ENCODE measurements at regions not wholly inside any gene's neighbourhood (a gene's known extent, or its start where the extent isn't known, plus 50 kb on each side); places are given as distances from the start of the nearest gene placed in this dataset.

DNA sequence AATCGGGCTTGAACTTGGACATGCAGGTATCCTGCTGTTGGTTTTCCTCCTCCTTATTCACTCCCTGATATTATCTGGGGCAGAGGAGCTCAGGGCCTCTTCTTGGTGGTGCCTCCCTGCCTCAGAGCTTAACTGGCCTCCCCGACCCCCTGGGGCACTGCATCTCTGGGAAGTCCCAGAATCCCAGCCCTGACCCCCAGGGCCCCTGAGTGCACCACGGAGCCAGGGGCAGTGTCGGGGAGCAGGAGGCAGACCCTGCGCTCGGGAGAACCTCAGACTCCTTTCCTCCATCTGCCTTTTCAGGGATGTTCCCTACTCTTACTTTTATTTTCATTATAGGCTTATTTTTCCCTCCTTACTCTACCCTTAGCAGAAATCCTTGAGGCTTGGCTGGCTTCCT is 537.0 kb downstream of the BRD1 start:
- Histone ChIP-seq H3K27me3 (peaks cover 0 to 23% (median 0%) of the 10 kb centered on the region in 3 donors), H3K4me3 (no peak overlapping the region), H3K4me1 (no peaks in the 10 kb centered on the region), H3K27ac (no peak overlapping the region), H3K9me3 (peaks cover 0 to 3% (median 0%) of the 10 kb centered on the region in 4 donors), H3K36me3 (no peaks in the 10 kb centered on the region)
- TF ChIP-seq POLR2AphosphoS5 (IDR thresholded peaks at IDR 0.05) = no peak
- TF ChIP-seq, protein P1, sequence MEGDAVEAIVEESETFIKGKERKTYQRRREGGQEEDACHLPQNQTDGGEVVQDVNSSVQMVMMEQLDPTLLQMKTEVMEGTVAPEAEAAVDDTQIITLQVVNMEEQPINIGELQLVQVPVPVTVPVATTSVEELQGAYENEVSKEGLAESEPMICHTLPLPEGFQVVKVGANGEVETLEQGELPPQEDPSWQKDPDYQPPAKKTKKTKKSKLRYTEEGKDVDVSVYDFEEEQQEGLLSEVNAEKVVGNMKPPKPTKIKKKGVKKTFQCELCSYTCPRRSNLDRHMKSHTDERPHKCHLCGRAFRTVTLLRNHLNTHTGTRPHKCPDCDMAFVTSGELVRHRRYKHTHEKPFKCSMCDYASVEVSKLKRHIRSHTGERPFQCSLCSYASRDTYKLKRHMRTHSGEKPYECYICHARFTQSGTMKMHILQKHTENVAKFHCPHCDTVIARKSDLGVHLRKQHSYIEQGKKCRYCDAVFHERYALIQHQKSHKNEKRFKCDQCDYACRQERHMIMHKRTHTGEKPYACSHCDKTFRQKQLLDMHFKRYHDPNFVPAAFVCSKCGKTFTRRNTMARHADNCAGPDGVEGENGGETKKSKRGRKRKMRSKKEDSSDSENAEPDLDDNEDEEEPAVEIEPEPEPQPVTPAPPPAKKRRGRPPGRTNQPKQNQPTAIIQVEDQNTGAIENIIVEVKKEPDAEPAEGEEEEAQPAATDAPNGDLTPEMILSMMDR (IDR thresholded peaks at IDR 0.05) = no peak
- TF ChIP-seq POLR2A (IDR thresholded peaks at IDR 0.05) = no peak
- no peak for TF ChIP-seq EP300 (IDR thresholded peaks at IDR 0.05)
- DNase-seq = no peak
- WGBS, 2 donors = 53 to 57% methylated on average over 6 of the region's 6 CpGs
- intact Hi-C loops (cut with DNase I) = no loop called here

DNA sequence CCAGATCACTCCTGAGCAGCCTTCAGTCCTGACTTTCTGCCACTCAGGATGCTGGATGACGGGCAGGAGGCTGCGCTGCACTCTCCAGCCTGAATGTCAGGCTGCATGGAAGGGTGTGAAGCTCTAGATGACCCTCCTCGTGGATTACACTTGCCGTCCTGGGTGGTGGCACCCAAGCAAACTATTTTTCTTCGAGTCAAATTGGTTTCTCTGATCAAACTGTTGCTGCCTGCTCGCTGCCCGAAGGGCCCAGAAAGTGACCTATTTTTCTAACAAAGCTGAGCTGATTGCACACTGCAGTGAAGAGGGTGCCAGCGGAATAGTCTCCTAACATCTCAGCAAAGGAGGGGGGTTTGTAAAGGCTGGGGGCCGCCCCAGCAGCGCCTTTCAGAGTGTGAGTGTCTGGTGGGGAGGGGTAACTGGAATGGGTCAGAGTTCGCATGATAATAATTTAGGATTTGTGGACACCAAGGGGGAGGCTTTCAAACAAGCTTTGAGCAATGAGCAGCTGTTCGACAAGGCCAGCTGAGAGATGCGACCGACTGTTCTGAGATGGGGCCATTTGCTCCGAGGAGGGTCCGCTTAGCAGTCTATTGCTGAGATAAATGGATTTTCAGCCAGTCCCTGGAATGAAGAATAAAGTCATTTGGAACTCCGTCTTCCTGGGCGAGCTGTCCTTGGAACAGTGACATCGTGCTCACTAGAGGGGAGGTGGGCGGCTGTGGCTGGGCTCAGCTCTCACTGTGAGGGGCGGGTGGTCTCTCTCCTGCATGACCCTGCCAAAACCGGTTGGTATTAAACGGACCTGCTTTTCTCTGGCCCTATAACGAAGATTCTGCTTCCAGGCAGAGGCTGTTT is 537.6 kb downstream of the BRD1 start:
- Histone ChIP-seq H3K4me1 (no peaks in the 10 kb centered on the region), H3K4me3 (no peak overlapping the region), H3K9me3 (peaks cover 0 to 3% (median 0%) of the 10 kb centered on the region in 4 donors), H3K36me3 (no peaks in the 10 kb centered on the region), H3K27ac (no peak overlapping the region), H3K27me3 (peaks cover 0 to 29% (median 0%) of the 10 kb centered on the region in 3 donors)
- WGBS, 2 donors = 62 to 63% methylated on average over 24 of the region's 24 CpGs
- DNase-seq = no peak
- intact Hi-C loops (cut with DNase I) = no loop called here
- TF ChIP-seq, protein P1 (IDR thresholded peaks at IDR 0.05) = no peak
- TF ChIP-seq EP300 (IDR thresholded peaks at IDR 0.05) = no peak
- no peak for TF ChIP-seq POLR2AphosphoS5 (IDR thresholded peaks at IDR 0.05)
- no peak for TF ChIP-seq POLR2A (IDR thresholded peaks at IDR 0.05)

DNA sequence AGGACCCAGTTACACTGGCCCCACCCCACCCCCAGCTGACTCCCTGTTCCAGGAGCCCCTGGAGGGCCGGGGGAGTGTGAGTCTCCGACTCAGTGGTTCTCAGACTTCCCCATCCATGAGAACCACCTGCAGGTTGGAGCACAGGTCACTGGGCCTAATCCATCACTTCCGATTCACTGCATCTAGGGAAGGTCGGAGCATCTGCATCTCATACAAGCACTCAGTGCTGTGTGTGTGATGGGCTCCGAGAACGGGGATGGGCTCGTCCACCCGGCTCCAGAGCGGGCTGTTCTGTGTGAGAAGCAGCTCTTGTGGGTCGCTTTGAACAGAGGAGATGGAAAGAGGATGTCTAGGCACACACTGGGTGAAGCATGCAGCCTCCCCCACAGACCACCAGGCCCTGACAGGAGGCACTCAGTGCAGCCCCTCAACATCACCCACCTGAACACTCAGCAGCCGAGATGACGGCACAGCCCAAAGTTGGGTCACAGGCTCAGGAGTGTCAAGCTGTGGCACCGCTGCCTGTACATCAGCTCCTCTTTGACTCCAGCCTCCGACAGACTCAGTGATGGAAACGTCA is 541.4 kb downstream of the BRD1 start:
- 71 to 88% methylated on average over 15 of the region's 15 CpGs for WGBS, 2 donors

DNA sequence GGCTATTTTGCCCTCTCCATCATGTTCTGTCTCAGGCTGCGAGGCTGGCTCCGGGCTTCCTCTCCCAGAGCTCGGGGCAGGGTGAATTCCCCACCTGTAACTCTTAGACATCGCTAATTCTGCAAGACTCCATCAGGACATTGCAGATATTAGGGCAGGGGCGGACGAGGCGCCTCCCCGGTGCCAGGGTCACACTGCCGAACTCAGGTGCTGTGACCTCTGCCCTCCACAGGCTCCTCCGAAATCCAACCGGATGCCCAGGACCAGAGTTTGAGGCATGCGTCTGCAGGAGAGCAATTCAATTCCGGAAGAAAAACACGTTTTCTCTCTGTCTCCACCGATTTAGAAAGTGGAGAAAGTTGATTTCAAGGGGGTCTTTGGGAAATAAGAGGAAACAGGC is 542.7 kb downstream of the BRD1 start:
- TF ChIP-seq, protein P1 (IDR thresholded peaks at IDR 0.05) = no peak
- TF ChIP-seq POLR2AphosphoS5 (IDR thresholded peaks at IDR 0.05) = no peak
- TF ChIP-seq POLR2A (IDR thresholded peaks at IDR 0.05) = no peak
- TF ChIP-seq EP300 (IDR thresholded peaks at IDR 0.05) = no peak
- DNase-seq = no peak
- Histone ChIP-seq H3K27me3 (peaks cover 0 to 60% (median 8%) of the 10 kb centered on the region in 3 donors), H3K4me3 (no peak overlapping the region), H3K36me3 (no peaks in the 10 kb centered on the region), H3K4me1 (no peaks in the 10 kb centered on the region), H3K27ac (no peak overlapping the region), H3K9me3 (no peaks in the 10 kb centered on the region)
- intact Hi-C loops (cut with DNase I) = no loop called here
- WGBS, 2 donors = 79 to 85% methylated on average over 15 of the region's 15 CpGs

More for the DNA sequence above, 541.4 kb downstream of the BRD1 start:
- intact Hi-C loops (cut with DNase I) = no loop called here
- Histone ChIP-seq H3K27me3 (peaks cover 0 to 65% (median 8%) of the 10 kb centered on the region in 3 donors), H3K9me3 (no peaks in the 10 kb centered on the region), H3K4me3 (no peak overlapping the region), H3K27ac (no peak overlapping the region), H3K4me1 (no peaks in the 10 kb centered on the region), H3K36me3 (no peaks in the 10 kb centered on the region)
- no peak for DNase-seq
- TF ChIP-seq, protein P1 (IDR thresholded peaks at IDR 0.05) = no peak
- TF ChIP-seq POLR2A (IDR thresholded peaks at IDR 0.05) = no peak
- no peak for TF ChIP-seq EP300 (IDR thresholded peaks at IDR 0.05)
- no peak for TF ChIP-seq POLR2AphosphoS5 (IDR thresholded peaks at IDR 0.05)
